GM23248 (cell line): ENCODE measurements at regions not wholly inside any gene's neighbourhood (a gene's known extent, or its start where the extent isn't known, plus 50 kb on each side); places are given as distances from the start of the nearest gene placed in this dataset.

Source experiments
- EZH2 ChIP-seq: fragments of 200-600 bp; sonication (generic); IDR thresholded peaks from 2 replicates; pipeline ENCODE4 v1.6.1; 2018; ENCODE audit warnings: antibody characterized with exemption, mild to moderate bottlenecking; ENCODE audit not compliant: insufficient read depth, poor library complexity, severe bottlenecking
- EZH2phosphoT487 ChIP-seq: fragments of 200-600 bp; sonication (generic); IDR thresholded peaks from 2 replicates; pipeline ENCODE4 v1.6.1; 2018; ENCODE audit warnings: antibody characterized with exemption, moderate library complexity, mild to moderate bottlenecking, low read depth; ENCODE audit not compliant: insufficient read depth

- TF ChIP-seq EZH2, result no peak
- no peak for TF ChIP-seq EZH2phosphoT487
Observed at GRCh38 chr5:82355496-82355895, 77.3 kb upstream of the RPS23 start.
